ENCODE measurements at regions not wholly inside any gene's neighbourhood (a gene's known extent, or its start where the extent isn't known, plus 50 kb on each side); places are given as distances from the start of the nearest gene placed in this dataset.

DNA sequence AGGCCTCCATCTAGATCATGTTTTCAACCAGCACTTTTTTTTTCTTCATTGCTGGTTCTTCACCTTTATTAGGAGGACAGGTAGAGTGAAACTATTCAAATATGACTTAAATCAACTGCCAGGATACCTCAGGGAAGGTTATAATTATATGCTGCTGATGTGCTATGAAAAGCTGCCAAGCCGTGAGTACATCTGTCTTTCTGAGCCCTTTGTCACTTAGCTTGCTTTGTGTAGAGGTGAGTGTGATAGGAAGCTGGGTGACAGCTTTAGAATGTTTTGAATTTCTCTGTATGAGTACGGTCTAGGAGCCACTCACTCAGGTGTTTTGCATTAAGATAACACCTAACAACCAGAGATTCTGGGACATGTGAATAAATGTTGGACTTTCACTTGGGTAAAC is 365.2 kb downstream of the OTUD1 start:
- Histone ChIP-seq H2BK120ac (replicated peaks; ENCODE audit: low read depth, low read length) (no peak overlapping the region), H2AK5ac (ENCODE audit: low read depth, low read length) (no peak overlapping the region), H3K27ac (ENCODE audit: low read depth, low read length) (no peak overlapping the region), H4K91ac (replicated peaks; ENCODE audit: insufficient read length, low read length) (no peak overlapping the region), H3K23ac (ENCODE audit: insufficient read length) (no peak overlapping the region), H3K56ac (replicated peaks; ENCODE audit: insufficient read length, low read depth, low read length) (no peak overlapping the region), H3K36me3 (ENCODE audit: control insufficient read depth in 2 of 4, insufficient read depth in 4 of 4, low read length in 3 of 4) (no peaks in the 10 kb centered on the region), H4K20me1 (replicated peaks in 1 of 2; ENCODE audit: control insufficient read depth in 1 of 2, insufficient read depth in 2 of 2, low read length in 2 of 2) (no peaks in the 10 kb centered on the region), H3K23me2 (ENCODE audit: low read depth, low read length) (no peaks in the 10 kb centered on the region), H2BK20ac (ENCODE audit: low read length) (no peak overlapping the region), H2AFZ (ENCODE audit: low read length) (no peak overlapping the region), H2BK5ac (ENCODE audit: low read depth, low read length) (no peak overlapping the region), H3K4ac (replicated peaks; ENCODE audit: insufficient read length, low read depth, low read length) (no peak overlapping the region), H3K4me3 (ENCODE audit: extremely low read depth in 1 of 4, insufficient read depth in 2 of 4, low read depth in 3 of 4, low read length in 4 of 4) (no peak overlapping the region), H3K79me2 (ENCODE audit: control insufficient read depth in 1 of 2, insufficient read depth in 2 of 2, low read length in 2 of 2) (no peaks in the 10 kb centered on the region), H3K18ac (ENCODE audit: extremely low read depth, low read length) (no peak overlapping the region), H3K79me1 (ENCODE audit: low read depth, low read length) (no peaks in the 10 kb centered on the region), H2BK12ac (ENCODE audit: low read depth, low read length) (no peak overlapping the region), H3K14ac (ENCODE audit: insufficient read length) (no peak overlapping the region), H4K8ac (ENCODE audit: extremely low read depth, insufficient read depth, low read length) (no peak overlapping the region), H4K5ac (ENCODE audit: insufficient read length, low read depth, low read length) (no peak overlapping the region), H3K9ac (replicated peaks in 1 of 4; ENCODE audit: extremely low read depth in 1 of 4, low read depth in 3 of 4, low read length in 3 of 4) (no peak overlapping the region), H2BK15ac (ENCODE audit: low read length) (no peak overlapping the region), H3K4me2 (ENCODE audit: insufficient read depth in 1 of 2, low read depth in 2 of 2, low read length in 2 of 2) (no peak overlapping the region), H3K4me1 (replicated peaks in 1 of 4; ENCODE audit: control insufficient read depth in 3 of 4, insufficient read depth in 4 of 4, low read length in 3 of 4) (no peaks in the 10 kb centered on the region), H3K27me3 (replicated peaks in 1 of 4; ENCODE audit: control insufficient read depth in 3 of 4, extremely low read depth in 1 of 4, insufficient read depth in 3 of 4, low read length in 3 of 4) (peaks cover 0 to 1% (median 0%) of the 10 kb centered on the region in 4 experiments; a peak in 1 of 7 replicates), H3K9me3 (ENCODE audit: insufficient read depth in 2 of 2, low read depth in 1 of 2, low read length in 1 of 2) (no peaks in the 10 kb centered on the region)
- ChIA-PET POLR2A (ENCODE audit: partially characterized antibody) (no interaction called here), CTCF (ENCODE audit: partially characterized antibody) (no interaction called here)
- TF ChIP-seq POLR2A (IDR thresholded peaks at IDR 0.05; ENCODE audit: control extremely low read depth in 1 of 2, low read depth in 2 of 2, low read length in 2 of 2): no peak
- no peak for TF ChIP-seq MAFK (IDR thresholded peaks at IDR 0.05; ENCODE audit: low read depth, low read length)
- TF ChIP-seq, protein P1, sequence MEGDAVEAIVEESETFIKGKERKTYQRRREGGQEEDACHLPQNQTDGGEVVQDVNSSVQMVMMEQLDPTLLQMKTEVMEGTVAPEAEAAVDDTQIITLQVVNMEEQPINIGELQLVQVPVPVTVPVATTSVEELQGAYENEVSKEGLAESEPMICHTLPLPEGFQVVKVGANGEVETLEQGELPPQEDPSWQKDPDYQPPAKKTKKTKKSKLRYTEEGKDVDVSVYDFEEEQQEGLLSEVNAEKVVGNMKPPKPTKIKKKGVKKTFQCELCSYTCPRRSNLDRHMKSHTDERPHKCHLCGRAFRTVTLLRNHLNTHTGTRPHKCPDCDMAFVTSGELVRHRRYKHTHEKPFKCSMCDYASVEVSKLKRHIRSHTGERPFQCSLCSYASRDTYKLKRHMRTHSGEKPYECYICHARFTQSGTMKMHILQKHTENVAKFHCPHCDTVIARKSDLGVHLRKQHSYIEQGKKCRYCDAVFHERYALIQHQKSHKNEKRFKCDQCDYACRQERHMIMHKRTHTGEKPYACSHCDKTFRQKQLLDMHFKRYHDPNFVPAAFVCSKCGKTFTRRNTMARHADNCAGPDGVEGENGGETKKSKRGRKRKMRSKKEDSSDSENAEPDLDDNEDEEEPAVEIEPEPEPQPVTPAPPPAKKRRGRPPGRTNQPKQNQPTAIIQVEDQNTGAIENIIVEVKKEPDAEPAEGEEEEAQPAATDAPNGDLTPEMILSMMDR (IDR thresholded peaks at IDR 0.05; ENCODE audit: control extremely low read depth in 1 of 3, insufficient read depth in 1 of 3, low read depth in 1 of 3, low read length in 3 of 3): no peak
- no peak for TF ChIP-seq RXRA (IDR thresholded peaks at IDR 0.05; ENCODE audit: insufficient read depth, low read depth, low read length)
- no peak for TF ChIP-seq HDAC6 (IDR thresholded peaks at IDR 0.05; ENCODE audit: low read depth, low read length)
- TF ChIP-seq EGR1 (IDR thresholded peaks at IDR 0.05; ENCODE audit: borderline replicate concordance, low read depth, low read length): no peak
- no peak for TF ChIP-seq SIX5 (IDR thresholded peaks at IDR 0.05; ENCODE audit: low read depth, low read length)
- TF ChIP-seq JUN (IDR thresholded peaks at IDR 0.05; ENCODE audit: low read depth, low read length): no peak
- TF ChIP-seq BACH1 (IDR thresholded peaks at IDR 0.05; ENCODE audit: low read length): no peak
- TF ChIP-seq JUND (IDR thresholded peaks at IDR 0.05; ENCODE audit: low read length): no peak
- 82% methylated on average over 2 of the region's 2 CpGs; no CpG with 5 or more reads in 1 of the 2 experiments for WGBS, 2 experiments (ENCODE audit: extremely low coverage in 1 of 2, insufficient coverage in 1 of 2, insufficient read length in 1 of 2, insufficient replicate concordance in 2 of 2, low coverage in 1 of 2, low lambda C conversion rate in 2 of 2, missing lambda C conversion rate in 1 of 2)
- no peak for DNase-seq (ENCODE audit: low read depth in 1 of 2, low spot score in 2 of 2)
- FAIRE-seq: no peak
